ENCODE measurements at regions not wholly inside any gene's neighbourhood (a gene's known extent, or its start where the extent isn't known, plus 50 kb on each side); places are given as distances from the start of the nearest gene placed in this dataset.

DNA sequence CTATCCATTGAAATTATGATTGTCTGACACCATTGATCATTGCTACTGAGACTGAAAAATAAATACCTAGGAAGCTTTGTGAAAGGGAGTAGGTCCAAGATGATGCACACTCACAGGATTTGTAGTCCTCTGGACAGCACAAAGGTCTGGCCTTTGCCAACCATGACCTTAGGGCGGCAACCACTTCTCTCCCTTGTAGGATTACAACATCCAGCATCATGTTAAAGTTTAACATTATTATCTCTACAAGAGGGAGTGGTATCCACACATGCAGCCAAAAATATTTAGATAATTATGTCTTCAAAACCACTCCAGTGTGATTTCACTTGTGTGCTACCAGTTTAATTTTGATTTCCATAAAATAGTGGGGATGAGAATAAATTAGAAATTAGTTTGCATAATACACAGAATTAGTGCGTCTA is 51.1 kb upstream of the NHSL1 start:
- Histone ChIP-seq H3K9ac (ENCODE audit: low read depth, low read length) (no peak overlapping the region), H3K4me3 (ENCODE audit: low read length) (no peak overlapping the region), H3K4me2 (ENCODE audit: low read length) (no peak overlapping the region), H3K36me3 (ENCODE audit: insufficient read depth, low read length) (no peaks in the 10 kb centered on the region), H3K27me3 (ENCODE audit: control insufficient read depth, insufficient read depth, low read length) (no peaks in the 10 kb centered on the region), H3K9me3 (replicated peaks; ENCODE audit: low read length) (no peaks in the 10 kb centered on the region), H3K4me1 (ENCODE audit: control insufficient read depth, insufficient read depth, low read length) (peaks cover 16% of the 10 kb centered on the region)

DNA sequence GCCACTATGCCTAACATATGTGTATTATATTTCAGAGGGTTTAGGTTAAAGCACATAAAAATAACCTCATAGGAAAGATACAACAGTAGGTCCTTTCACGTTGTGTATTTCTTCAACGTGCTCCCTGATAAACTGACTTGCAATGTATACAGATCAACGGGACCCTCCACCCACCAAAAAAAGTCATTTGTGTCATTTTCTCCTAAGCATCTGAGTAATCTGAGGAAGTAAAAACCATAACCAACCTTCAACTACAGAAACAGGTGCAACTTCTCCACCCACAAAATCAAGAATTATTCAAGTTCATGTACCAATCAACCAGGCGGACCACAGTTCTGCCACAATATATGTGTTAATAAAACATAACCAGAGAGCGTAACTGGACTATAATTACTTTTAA is 54.9 kb upstream of the NHSL1 start:
- Histone ChIP-seq H3K9ac (ENCODE audit: low read depth, low read length) (no peak overlapping the region), H3K36me3 (ENCODE audit: insufficient read depth, low read length) (no peaks in the 10 kb centered on the region), H3K9me3 (replicated peaks; ENCODE audit: low read length) (no peaks in the 10 kb centered on the region), H3K4me3 (ENCODE audit: low read length) (no peak overlapping the region), H3K4me2 (ENCODE audit: low read length) (no peak overlapping the region), H3K27me3 (ENCODE audit: control insufficient read depth, insufficient read depth, low read length) (no peaks in the 10 kb centered on the region), H3K4me1 (ENCODE audit: control insufficient read depth, insufficient read depth, low read length) (peaks cover 7% of the 10 kb centered on the region)

DNA sequence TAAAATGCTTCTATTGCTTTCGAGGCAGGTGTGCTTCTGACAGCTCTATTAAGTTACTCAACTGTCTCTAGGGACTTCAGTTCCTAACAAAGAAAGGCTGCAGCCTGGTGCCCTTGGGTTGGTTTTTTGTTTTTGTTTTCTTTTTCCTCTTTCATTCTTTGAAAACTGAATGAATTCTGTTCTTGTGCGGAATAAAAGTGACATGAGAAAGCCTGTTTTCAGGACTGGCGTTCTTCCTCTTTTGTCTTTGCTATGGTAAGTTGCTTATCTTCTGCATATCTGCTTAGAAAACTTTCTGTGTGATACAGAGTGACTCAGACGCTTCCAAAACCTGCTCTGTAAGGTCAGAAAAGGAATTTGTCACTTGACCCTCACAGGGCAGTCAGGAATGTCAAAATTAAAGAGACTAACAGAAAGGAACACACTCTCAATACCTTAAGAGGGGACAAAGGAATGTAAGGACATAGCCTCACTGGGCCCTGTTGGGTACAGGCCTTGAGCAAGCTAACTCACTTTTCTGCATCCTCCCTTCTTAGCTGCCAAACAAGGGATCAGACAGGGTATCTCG is 56.2 kb upstream of the NHSL1 start:
- H3K4me1 ChIP-seq (ENCODE audit: control insufficient read depth, insufficient read depth, low read length) = peaks cover 7% of the 10 kb centered on the region
- no peaks in the 10 kb centered on the region for H3K9me3 ChIP-seq (replicated peaks; ENCODE audit: low read length)

DNA sequence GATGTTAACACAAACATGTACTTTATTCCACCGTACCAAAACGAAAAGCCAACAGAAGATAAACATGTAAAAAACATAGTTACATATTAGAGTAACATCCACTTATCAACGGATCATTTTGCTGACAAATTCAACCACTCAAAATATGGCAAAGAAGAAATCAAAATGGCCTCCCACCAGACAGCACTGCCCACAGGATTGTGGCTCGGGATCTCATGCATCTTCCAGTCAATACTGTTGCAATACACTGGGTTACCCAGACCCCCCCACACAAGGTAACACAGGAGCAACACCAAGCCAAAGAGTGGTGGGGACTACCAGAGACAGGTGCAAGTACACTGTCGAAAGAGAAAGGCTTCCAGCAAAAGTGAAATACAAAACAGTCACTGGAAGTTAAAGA is 57.9 kb upstream of the NHSL1 start:
- Histone ChIP-seq H3K27me3 (ENCODE audit: control insufficient read depth, insufficient read depth, low read length) (no peaks in the 10 kb centered on the region), H3K4me3 (ENCODE audit: low read length) (no peak overlapping the region), H3K36me3 (ENCODE audit: insufficient read depth, low read length) (no peaks in the 10 kb centered on the region), H3K9me3 (replicated peaks; ENCODE audit: low read length) (no peaks in the 10 kb centered on the region), H3K4me1 (ENCODE audit: control insufficient read depth, insufficient read depth, low read length) (peaks cover 7% of the 10 kb centered on the region), H3K9ac (ENCODE audit: low read depth, low read length) (no peak overlapping the region), H3K4me2 (ENCODE audit: low read length) (no peak overlapping the region)

More for the DNA sequence above, 56.2 kb upstream of the NHSL1 start:
- H3K4me2 ChIP-seq (ENCODE audit: low read length) = no peak overlapping the region
- H3K27me3 ChIP-seq (ENCODE audit: control insufficient read depth, insufficient read depth, low read length) = no peaks in the 10 kb centered on the region
- H3K36me3 ChIP-seq (ENCODE audit: insufficient read depth, low read length) = no peaks in the 10 kb centered on the region
- H3K4me3 ChIP-seq (ENCODE audit: low read length) = no peak overlapping the region
- H3K9ac ChIP-seq (ENCODE audit: low read depth, low read length) = no peak overlapping the region

DNA sequence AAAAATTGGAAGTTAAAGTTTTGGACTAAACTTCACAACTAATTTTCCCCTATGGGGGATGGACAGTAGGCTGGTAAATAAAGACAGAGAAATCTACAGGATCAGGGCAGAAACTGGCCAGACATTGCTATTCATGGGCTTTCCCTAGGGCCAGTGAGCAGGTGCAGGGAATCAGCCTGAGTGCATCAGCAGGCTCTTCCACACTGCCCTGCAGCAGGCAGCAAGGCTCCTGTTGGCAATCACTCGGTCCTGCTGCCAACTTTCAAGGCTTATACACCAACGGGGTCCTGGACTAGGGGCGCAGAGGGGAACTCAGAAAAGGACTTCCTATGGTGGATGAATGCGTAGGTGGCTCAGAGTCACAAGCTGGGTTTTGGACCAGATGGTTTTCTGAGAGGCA is 59.8 kb upstream of the NHSL1 start:
- peaks cover 7% of the 10 kb centered on the region for H3K4me1 ChIP-seq (ENCODE audit: control insufficient read depth, insufficient read depth, low read length)
- H3K9ac ChIP-seq (ENCODE audit: low read depth, low read length) = no peak overlapping the region
- H3K4me2 ChIP-seq (ENCODE audit: low read length) = no peak overlapping the region
- no peak overlapping the region for H3K4me3 ChIP-seq (ENCODE audit: low read length)
- H3K9me3 ChIP-seq (replicated peaks; ENCODE audit: low read length) = no peaks in the 10 kb centered on the region
- H3K27me3 ChIP-seq (ENCODE audit: control insufficient read depth, insufficient read depth, low read length) = no peaks in the 10 kb centered on the region
- H3K36me3 ChIP-seq (ENCODE audit: insufficient read depth, low read length) = no peaks in the 10 kb centered on the region

DNA sequence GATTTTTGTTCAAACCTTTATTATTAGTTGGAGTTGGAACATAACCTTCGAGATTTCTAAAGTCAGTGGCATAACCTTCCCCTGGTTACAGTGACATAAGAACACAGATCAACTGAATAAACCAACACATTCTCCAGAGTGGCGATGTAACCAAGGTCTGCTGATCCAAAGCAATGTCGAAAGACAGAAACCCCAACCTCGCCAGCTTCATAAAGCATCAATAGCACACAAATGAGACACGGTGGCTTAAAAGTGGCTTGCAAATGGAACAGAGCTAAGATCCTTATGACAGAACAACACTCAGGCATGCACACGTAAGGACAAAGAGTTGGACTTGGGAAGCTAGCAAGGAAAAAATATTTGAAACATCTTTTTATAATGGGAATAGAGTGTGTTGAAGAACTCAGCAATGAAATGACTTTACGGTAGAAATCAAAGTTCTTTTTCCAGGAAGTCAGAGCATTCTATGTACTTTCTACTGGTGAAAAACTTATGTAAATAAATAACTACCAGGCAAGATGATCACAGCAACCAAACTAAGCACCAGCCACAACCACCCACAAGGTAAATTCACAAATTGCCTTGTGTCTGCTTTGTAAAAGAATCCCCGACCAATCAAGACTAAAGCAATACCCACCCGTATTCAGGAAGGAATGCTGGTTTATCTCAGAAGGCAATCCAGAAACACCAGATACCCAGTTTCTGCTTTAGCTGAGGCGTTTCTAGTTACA is 61.0 kb upstream of the NHSL1 start:
- H3K27me3 ChIP-seq (ENCODE audit: control insufficient read depth, insufficient read depth, low read length) = no peaks in the 10 kb centered on the region
- no peak overlapping the region for H3K4me3 ChIP-seq (ENCODE audit: low read length)
- no peaks in the 10 kb centered on the region for H3K9me3 ChIP-seq (replicated peaks; ENCODE audit: low read length)
- no peaks in the 10 kb centered on the region for H3K36me3 ChIP-seq (ENCODE audit: insufficient read depth, low read length)
- H3K4me2 ChIP-seq (ENCODE audit: low read length) = no peak overlapping the region
- H3K4me1 ChIP-seq (ENCODE audit: control insufficient read depth, insufficient read depth, low read length) = peaks cover 5% of the 10 kb centered on the region
- no peak overlapping the region for H3K9ac ChIP-seq (ENCODE audit: low read depth, low read length)

DNA sequence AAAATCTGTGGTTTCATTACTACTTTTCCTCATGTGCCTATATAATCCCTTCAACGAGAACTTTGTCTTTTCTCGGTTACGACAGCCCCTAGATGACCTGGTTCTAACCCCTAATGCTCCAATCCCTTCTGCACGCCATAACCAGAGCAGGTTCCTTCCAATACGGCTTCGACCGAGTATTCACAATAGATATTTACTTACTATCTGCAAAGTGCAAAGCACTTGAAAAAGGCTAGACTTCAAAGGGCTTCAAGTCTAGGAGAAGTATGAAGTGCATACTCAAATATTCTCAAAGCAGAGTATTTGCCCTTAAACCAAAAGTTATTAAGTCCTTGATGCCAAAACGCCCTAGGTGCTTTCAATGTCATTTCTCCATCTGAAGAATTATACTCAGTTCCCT is 63.4 kb upstream of the NHSL1 start:
- Histone ChIP-seq H3K4me3 (ENCODE audit: low read length) (no peak overlapping the region), H3K36me3 (ENCODE audit: insufficient read depth, low read length) (no peaks in the 10 kb centered on the region), H3K27me3 (ENCODE audit: control insufficient read depth, insufficient read depth, low read length) (no peaks in the 10 kb centered on the region), H3K9me3 (replicated peaks; ENCODE audit: low read length) (no peaks in the 10 kb centered on the region), H3K4me1 (ENCODE audit: control insufficient read depth, insufficient read depth, low read length) (no peaks in the 10 kb centered on the region), H3K4me2 (ENCODE audit: low read length) (no peak overlapping the region), H3K9ac (ENCODE audit: low read depth, low read length) (no peak overlapping the region)

DNA sequence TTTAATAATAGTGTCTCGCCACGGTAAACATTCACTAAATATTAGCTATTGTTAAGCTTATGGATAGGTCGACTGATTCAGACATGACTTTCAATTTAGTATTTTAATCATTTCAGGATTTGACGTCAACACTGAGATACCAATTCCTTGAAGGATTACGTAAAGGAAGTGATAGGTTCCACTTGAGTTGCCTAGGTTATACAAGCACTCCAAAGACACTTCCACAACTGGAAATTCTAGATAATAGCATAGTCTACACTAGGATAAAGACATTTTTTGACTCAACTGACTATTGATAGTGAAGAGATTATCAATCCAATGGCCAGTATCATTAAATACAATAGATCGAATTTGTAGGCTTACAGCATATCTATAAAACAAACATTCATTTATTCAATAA is 63.9 kb upstream of the NHSL1 start:
- H3K4me2 ChIP-seq (ENCODE audit: low read length) = no peak overlapping the region
- no peaks in the 10 kb centered on the region for H3K36me3 ChIP-seq (ENCODE audit: insufficient read depth, low read length)
- H3K4me3 ChIP-seq (ENCODE audit: low read length) = no peak overlapping the region
- H3K9me3 ChIP-seq (replicated peaks; ENCODE audit: low read length) = no peaks in the 10 kb centered on the region
- H3K27me3 ChIP-seq (ENCODE audit: control insufficient read depth, insufficient read depth, low read length) = no peaks in the 10 kb centered on the region
- no peaks in the 10 kb centered on the region for H3K4me1 ChIP-seq (ENCODE audit: control insufficient read depth, insufficient read depth, low read length)
- H3K9ac ChIP-seq (ENCODE audit: low read depth, low read length) = no peak overlapping the region

DNA sequence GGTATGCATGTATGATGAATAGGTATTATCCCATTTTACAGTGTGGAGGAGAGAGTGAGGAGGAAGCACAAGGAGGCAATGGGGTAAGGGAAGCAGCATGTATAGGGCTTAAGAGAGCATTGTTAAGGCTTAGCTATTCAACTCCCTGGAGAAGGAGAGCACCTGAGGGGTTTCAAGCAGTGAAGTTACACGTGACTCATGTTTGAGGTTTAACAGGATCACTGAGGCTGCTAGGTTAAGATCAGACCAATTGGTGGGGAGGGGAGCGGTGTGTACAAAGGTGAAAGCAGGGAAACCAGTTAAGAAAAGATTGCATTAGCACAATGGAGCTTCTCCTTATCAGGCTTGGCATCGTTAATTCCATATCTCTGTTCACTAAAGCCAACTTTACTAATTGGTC is 64.4 kb upstream of the NHSL1 start:
- Histone ChIP-seq H3K4me2 (ENCODE audit: low read length) (no peak overlapping the region), H3K4me1 (ENCODE audit: control insufficient read depth, insufficient read depth, low read length) (no peaks in the 10 kb centered on the region), H3K36me3 (ENCODE audit: insufficient read depth, low read length) (no peaks in the 10 kb centered on the region), H3K9me3 (replicated peaks; ENCODE audit: low read length) (no peaks in the 10 kb centered on the region), H3K27me3 (ENCODE audit: control insufficient read depth, insufficient read depth, low read length) (no peaks in the 10 kb centered on the region), H3K4me3 (ENCODE audit: low read length) (no peak overlapping the region), H3K9ac (ENCODE audit: low read depth, low read length) (no peak overlapping the region)

DNA sequence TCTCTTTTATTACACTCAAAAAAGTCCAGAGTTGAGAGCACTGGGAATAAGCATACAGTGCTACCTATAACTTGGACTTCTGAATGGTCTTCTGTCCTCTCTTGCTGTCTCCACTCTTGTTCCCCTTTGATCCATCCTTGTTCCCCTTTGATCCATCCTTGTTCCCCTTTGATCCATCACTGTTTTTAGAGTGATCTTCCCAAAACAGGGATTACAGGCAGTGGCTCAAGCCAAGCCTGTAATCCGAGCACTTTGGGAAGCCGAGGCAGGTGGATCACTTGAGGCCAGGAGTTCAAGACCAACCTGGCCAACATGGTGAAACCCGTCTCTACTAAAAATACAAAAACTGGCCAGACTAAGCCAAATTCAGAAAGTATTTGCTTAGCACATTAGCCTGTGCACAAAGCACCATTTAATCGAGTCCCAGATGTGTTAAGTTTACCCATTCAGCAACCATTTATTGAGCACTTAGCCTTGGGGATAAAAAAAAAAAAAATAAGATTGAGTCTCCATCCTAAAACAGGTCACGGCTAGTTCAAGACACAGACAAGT is 65.0 kb upstream of the NHSL1 start:
- H3K4me2 ChIP-seq (ENCODE audit: low read length) = no peak overlapping the region
- no peak overlapping the region for H3K9ac ChIP-seq (ENCODE audit: low read depth, low read length)
- no peaks in the 10 kb centered on the region for H3K27me3 ChIP-seq (ENCODE audit: control insufficient read depth, insufficient read depth, low read length)
- H3K36me3 ChIP-seq (ENCODE audit: insufficient read depth, low read length) = no peaks in the 10 kb centered on the region
- H3K9me3 ChIP-seq (replicated peaks; ENCODE audit: low read length) = no peaks in the 10 kb centered on the region
- no peak overlapping the region for H3K4me3 ChIP-seq (ENCODE audit: low read length)
- H3K4me1 ChIP-seq (ENCODE audit: control insufficient read depth, insufficient read depth, low read length) = no peaks in the 10 kb centered on the region

DNA sequence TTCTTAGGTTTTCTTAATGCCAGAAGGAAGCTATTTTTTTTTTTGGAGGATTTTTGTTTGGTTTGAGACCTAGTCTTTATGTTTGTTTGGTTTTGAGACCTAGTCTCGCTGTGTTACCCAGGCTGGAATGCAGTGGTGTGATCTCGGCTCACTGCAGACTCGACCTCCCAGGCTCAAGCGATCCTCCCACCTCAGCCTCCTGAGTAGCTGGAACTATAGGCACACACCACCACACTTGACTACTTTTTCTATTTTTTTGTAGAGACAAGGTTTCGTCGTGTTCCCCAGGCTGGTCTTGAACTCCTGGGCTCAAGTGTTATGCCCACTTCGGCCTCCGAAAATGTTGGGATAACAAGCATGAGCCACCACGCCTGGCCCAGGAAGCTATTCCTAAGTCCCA is 67.8 kb upstream of the NHSL1 start:
- Histone ChIP-seq H3K36me3 (ENCODE audit: insufficient read depth, low read length) (no peaks in the 10 kb centered on the region), H3K4me2 (ENCODE audit: low read length) (no peak overlapping the region), H3K4me3 (ENCODE audit: low read length) (no peak overlapping the region), H3K9me3 (replicated peaks; ENCODE audit: low read length) (no peaks in the 10 kb centered on the region), H3K9ac (ENCODE audit: low read depth, low read length) (no peak overlapping the region), H3K27me3 (ENCODE audit: control insufficient read depth, insufficient read depth, low read length) (no peaks in the 10 kb centered on the region), H3K4me1 (ENCODE audit: control insufficient read depth, insufficient read depth, low read length) (peaks cover 11% of the 10 kb centered on the region)

DNA sequence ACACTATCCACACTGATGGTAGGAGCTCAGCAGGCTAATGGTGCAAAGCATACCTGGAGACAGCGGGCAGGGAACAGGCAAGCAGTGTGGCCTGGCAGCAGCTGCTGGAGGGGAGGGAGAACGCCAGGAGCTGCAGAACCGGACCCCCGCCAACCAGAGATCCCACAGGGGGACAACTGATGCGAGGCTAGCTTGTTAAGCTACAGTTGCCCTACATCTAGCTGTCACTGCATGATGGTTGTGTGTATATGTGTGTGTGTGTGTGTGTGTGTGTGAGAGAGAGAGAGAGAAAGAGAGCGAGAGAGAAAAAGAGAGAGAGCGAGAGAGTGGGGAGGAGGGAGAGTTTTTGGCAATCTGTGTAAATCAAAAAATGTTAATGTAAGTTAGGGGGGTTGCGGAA is 69.7 kb upstream of the NHSL1 start:
- no peak overlapping the region for H3K9ac ChIP-seq (ENCODE audit: low read depth, low read length)
- no peaks in the 10 kb centered on the region for H3K9me3 ChIP-seq (replicated peaks; ENCODE audit: low read length)
- no peak overlapping the region for H3K4me2 ChIP-seq (ENCODE audit: low read length)
- H3K4me3 ChIP-seq (ENCODE audit: low read length) = no peak overlapping the region
- H3K4me1 ChIP-seq (ENCODE audit: control insufficient read depth, insufficient read depth, low read length) = peaks cover 16% of the 10 kb centered on the region
- no peaks in the 10 kb centered on the region for H3K27me3 ChIP-seq (ENCODE audit: control insufficient read depth, insufficient read depth, low read length)
- no peaks in the 10 kb centered on the region for H3K36me3 ChIP-seq (ENCODE audit: insufficient read depth, low read length)

Data from skeletal muscle satellite cell (primary cell).